A549 (cell line): ENCODE measurements at regions not wholly inside any gene's neighbourhood (a gene's known extent, or its start where the extent isn't known, plus 50 kb on each side); places are given as distances from the start of the nearest gene placed in this dataset.

Experiments
- BHLHE40 ChIP-seq: IDR thresholded peaks from 2 replicates; pipeline ENCODE4 v1.6.1; 2012; ENCODE audit warnings: low read depth, low read length, inconsistent platforms
- FOXS1 ChIP-seq: fragments of 250-450 bp; sonication (Bioruptor Pico); IDR thresholded peaks from 2 replicates; pipeline ENCODE4 v1.5.0; 2020; ENCODE audit warnings: mild to moderate bottlenecking, moderate library complexity
- RCOR1 ChIP-seq: fragments of 150-350 bp; IDR thresholded peaks from 2 replicates; pipeline ENCODE4 v1.6.1; 2014; ENCODE audit warnings: antibody characterized with exemption, low read length, low read depth
- SMC3 ChIP-seq: fragments of >200 bp; sonication (Bioruptor Twin); formaldehyde crosslinking; IDR thresholded peaks from 3 replicates; pipeline ENCODE4 v1.6.1; 2018; ENCODE audit warnings: inconsistent platforms
- TF ChIP-seq, protein P1 (sequence below): fragments of >200 bp; sonication (Bioruptor Twin); formaldehyde crosslinking; IDR thresholded peaks from 3 replicates; pipeline ENCODE4 v1.5.1; 2016
- TF ChIP-seq, protein P2 (sequence below): IDR thresholded peaks from 2 replicates; pipeline ENCODE4 v1.6.1; 2012

DNA sequence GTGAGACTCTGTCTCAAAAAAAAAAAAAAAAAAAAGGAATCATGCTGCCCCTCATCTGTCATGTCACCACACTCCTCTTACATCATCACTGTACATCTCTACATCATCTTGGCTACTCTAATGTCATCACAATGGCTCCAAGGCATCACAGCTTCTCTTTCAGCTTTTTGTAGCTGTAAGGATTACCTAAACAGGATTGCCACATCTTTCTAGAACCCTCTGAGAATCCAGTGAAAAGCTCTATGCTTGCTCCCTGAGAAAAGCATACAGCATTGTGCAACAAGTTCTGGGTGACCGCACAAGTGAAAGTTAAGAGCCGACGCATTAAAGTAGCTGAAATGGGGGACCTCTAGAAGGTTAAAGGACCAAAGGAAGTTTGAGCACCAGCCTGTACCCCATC lies 272.5 kb downstream of the C12orf50 start:
- TF ChIP-seq, protein P1, sequence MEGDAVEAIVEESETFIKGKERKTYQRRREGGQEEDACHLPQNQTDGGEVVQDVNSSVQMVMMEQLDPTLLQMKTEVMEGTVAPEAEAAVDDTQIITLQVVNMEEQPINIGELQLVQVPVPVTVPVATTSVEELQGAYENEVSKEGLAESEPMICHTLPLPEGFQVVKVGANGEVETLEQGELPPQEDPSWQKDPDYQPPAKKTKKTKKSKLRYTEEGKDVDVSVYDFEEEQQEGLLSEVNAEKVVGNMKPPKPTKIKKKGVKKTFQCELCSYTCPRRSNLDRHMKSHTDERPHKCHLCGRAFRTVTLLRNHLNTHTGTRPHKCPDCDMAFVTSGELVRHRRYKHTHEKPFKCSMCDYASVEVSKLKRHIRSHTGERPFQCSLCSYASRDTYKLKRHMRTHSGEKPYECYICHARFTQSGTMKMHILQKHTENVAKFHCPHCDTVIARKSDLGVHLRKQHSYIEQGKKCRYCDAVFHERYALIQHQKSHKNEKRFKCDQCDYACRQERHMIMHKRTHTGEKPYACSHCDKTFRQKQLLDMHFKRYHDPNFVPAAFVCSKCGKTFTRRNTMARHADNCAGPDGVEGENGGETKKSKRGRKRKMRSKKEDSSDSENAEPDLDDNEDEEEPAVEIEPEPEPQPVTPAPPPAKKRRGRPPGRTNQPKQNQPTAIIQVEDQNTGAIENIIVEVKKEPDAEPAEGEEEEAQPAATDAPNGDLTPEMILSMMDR: no peak
- TF ChIP-seq FOXS1 (CRISPR knock-in tag) (no peak), SMC3 (no peak), BHLHE40 (no peak), RCOR1 (no peak)
- TF ChIP-seq, protein P2, sequence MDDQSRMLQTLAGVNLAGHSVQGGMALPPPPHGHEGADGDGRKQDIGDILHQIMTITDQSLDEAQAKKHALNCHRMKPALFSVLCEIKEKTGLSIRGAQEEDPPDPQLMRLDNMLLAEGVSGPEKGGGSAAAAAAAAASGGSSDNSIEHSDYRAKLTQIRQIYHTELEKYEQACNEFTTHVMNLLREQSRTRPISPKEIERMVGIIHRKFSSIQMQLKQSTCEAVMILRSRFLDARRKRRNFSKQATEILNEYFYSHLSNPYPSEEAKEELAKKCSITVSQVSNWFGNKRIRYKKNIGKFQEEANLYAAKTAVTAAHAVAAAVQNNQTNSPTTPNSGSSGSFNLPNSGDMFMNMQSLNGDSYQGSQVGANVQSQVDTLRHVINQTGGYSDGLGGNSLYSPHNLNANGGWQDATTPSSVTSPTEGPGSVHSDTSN: no peak
